Breast epithelium (tissue), 4 donors: ENCODE measurements at regions not wholly inside any gene's neighbourhood (a gene's known extent, or its start where the extent isn't known, plus 50 kb on each side); places are given as distances from the start of the nearest gene placed in this dataset.

Source experiments
- DNase-seq, 2 donors: peaks; one replicate each; pipeline ENCODE4 v3.0.0-alpha.2; 2019; ENCODE audit warnings: low spot score in 2 of 2
- H3K27ac ChIP-seq, 2 donors: fragments of 200-600 bp; sonication (generic) in 1 of 2; one replicate each; pipeline ENCODE4 v1.5.1; 2016 to 2019; ENCODE audit warnings: mild to moderate bottlenecking in 1 of 2
- H3K27me3 ChIP-seq, 2 donors: fragments of 200-600 bp; sonication (generic) in 1 of 2; one replicate each; pipeline versions ENCODE4 v1.5.1 to v1.6.0; 2017 to 2019; ENCODE audit warnings: control low read depth in 1 of 2, mild to moderate bottlenecking in 1 of 2
- H3K36me3 ChIP-seq: fragments of 200-600 bp; one replicate; pipeline ENCODE4 v1.5.1; 2019
- H3K4me1 ChIP-seq, 2 donors: fragments of 200-600 bp; sonication (generic); one replicate each; pipeline ENCODE4 v1.5.1; 2016 to 2019; ENCODE audit warnings: control low read depth in 1 of 2
- H3K4me3 ChIP-seq, 3 donors: fragments of 200-600 bp; sonication (generic); 1 replicate in 2 of 3; 2 replicates in 1 of 3; pipeline ENCODE4 v1.5.1; 2016 to 2019; ENCODE audit warnings: mild to moderate bottlenecking in 3 of 3, moderate library complexity in 2 of 3
- H3K9me3 ChIP-seq, 2 donors: fragments of 200-600 bp; sonication (generic) in 1 of 2; one replicate each; pipeline ENCODE4 v1.5.1; 2016 to 2019; ENCODE audit warnings: control low read depth in 1 of 2
- POLR2A ChIP-seq: fragments of 450-650 bp; IDR thresholded peaks from one replicate; pipeline ENCODE4 v1.6.1; 2016; ENCODE audit warnings: antibody characterized with exemption, mild to moderate bottlenecking, moderate library complexity
- POLR2AphosphoS5 ChIP-seq, 3 donors: sonication (generic); formaldehyde crosslinking; IDR thresholded peaks; one replicate each; pipeline ENCODE4 v1.6.1; 2017; ENCODE audit warnings: antibody characterized with exemption in 3 of 3
- intact Hi-C: fragments of 100-400 bp; cut with DNase I; formaldehyde crosslinking; loops from one replicate; pipeline ENCODE4 v1.15.1; 2023; ENCODE audit warnings: low total_unique reads
- TF ChIP-seq, protein P1 (sequence below), 3 donors: fragments of 450-650 bp; IDR thresholded peaks; one replicate each; pipeline ENCODE4 v1.5.1; 2016 to 2017; ENCODE audit warnings: antibody characterized with exemption in 3 of 3, mild to moderate bottlenecking in 3 of 3, moderate library complexity in 3 of 3

- no peaks in the 10 kb centered on the region for H3K36me3 ChIP-seq
- H3K9me3 ChIP-seq, result no peaks in the 10 kb centered on the region
- H3K4me3 ChIP-seq, result no peak overlapping the region
- no peak overlapping the region for H3K27ac ChIP-seq
- intact Hi-C loops, result no loop called here
- TF ChIP-seq POLR2AphosphoS5 (IDR thresholded peaks at IDR 0.05) (no peak), POLR2A (no peak)
- TF ChIP-seq, protein P1, sequence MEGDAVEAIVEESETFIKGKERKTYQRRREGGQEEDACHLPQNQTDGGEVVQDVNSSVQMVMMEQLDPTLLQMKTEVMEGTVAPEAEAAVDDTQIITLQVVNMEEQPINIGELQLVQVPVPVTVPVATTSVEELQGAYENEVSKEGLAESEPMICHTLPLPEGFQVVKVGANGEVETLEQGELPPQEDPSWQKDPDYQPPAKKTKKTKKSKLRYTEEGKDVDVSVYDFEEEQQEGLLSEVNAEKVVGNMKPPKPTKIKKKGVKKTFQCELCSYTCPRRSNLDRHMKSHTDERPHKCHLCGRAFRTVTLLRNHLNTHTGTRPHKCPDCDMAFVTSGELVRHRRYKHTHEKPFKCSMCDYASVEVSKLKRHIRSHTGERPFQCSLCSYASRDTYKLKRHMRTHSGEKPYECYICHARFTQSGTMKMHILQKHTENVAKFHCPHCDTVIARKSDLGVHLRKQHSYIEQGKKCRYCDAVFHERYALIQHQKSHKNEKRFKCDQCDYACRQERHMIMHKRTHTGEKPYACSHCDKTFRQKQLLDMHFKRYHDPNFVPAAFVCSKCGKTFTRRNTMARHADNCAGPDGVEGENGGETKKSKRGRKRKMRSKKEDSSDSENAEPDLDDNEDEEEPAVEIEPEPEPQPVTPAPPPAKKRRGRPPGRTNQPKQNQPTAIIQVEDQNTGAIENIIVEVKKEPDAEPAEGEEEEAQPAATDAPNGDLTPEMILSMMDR (IDR thresholded peaks at IDR 0.05), result no peak
- no peak for DNase-seq
- H3K4me1 ChIP-seq, result no peaks in the 10 kb centered on the region
- no peaks in the 10 kb centered on the region for H3K27me3 ChIP-seq
Measured at GRCh38 chr3:101169516-101169915, 150.9 kb downstream of the IMPG2 start.

- Histone ChIP-seq H3K27ac (no peak overlapping the region), H3K9me3 (no peaks in the 10 kb centered on the region), H3K27me3 (no peaks in the 10 kb centered on the region), H3K4me1 (no peaks in the 10 kb centered on the region), H3K4me3 (no peak overlapping the region), H3K36me3 (no peaks in the 10 kb centered on the region)
- no peak for DNase-seq
- intact Hi-C loops, result no loop called here
- TF ChIP-seq, protein P1 (IDR thresholded peaks at IDR 0.05), result no peak
- TF ChIP-seq POLR2A (no peak), POLR2AphosphoS5 (IDR thresholded peaks at IDR 0.05) (no peak)
Measured at GRCh38 chr3:101167376-101167775, 153.0 kb downstream of the IMPG2 start.

GRCh38 chr3:101166150-101166549 lies 154.2 kb downstream of the IMPG2 start:
- Histone ChIP-seq H3K36me3 (no peaks in the 10 kb centered on the region), H3K4me1 (no peaks in the 10 kb centered on the region), H3K4me3 (no peak overlapping the region), H3K9me3 (no peaks in the 10 kb centered on the region), H3K27me3 (no peaks in the 10 kb centered on the region), H3K27ac (no peak overlapping the region)
- intact Hi-C loops, result no loop called here
- TF ChIP-seq POLR2AphosphoS5 (IDR thresholded peaks at IDR 0.05) (no peak), POLR2A (no peak)
- TF ChIP-seq, protein P1 (IDR thresholded peaks at IDR 0.05), result no peak
- DNase-seq, result no peak

DNA sequence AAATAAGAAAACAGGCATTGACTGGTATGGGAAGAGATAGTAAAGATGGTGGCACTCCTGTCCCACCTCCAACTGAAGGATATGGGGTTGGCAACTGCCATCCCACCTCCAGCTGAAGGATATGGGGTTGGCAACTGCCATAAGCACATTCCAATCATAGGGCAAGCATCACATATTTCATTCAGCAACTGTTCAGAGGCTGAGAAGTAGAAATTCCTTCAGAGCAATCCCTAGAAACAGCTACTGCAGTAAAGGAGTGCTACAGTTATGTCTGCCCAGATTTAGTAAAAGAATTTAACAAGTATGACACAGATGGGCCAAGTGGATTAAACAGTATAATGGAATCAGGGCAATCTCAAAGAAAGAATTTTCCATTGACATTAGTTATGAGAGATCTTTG lies 156.8 kb downstream of the IMPG2 start:
- Histone ChIP-seq H3K27me3 (no peaks in the 10 kb centered on the region), H3K4me3 (no peak overlapping the region), H3K9me3 (no peaks in the 10 kb centered on the region), H3K4me1 (no peaks in the 10 kb centered on the region), H3K36me3 (no peaks in the 10 kb centered on the region), H3K27ac (no peak overlapping the region)
- TF ChIP-seq, protein P1 (IDR thresholded peaks at IDR 0.05), result no peak
- TF ChIP-seq POLR2A (no peak), POLR2AphosphoS5 (IDR thresholded peaks at IDR 0.05) (no peak)
- DNase-seq, result no peak
- intact Hi-C loops, result no loop called here

GRCh38 chr3:101159478-101159877 lies 160.9 kb downstream of the IMPG2 start:
- H3K9me3 ChIP-seq, result no peaks in the 10 kb centered on the region
- intact Hi-C loops, result no loop called here
- H3K27me3 ChIP-seq, result no peaks in the 10 kb centered on the region
- no peaks in the 10 kb centered on the region for H3K4me1 ChIP-seq
- no peak overlapping the region for H3K27ac ChIP-seq
- DNase-seq, result no peak
- no peaks in the 10 kb centered on the region for H3K36me3 ChIP-seq
- TF ChIP-seq POLR2AphosphoS5 (IDR thresholded peaks at IDR 0.05) (no peak), POLR2A (no peak)
- TF ChIP-seq, protein P1 (IDR thresholded peaks at IDR 0.05), result no peak
- H3K4me3 ChIP-seq, result no peak overlapping the region
